GM12873 (cell line): ENCODE measurements at regions not wholly inside any gene's neighbourhood (a gene's known extent, or its start where the extent isn't known, plus 50 kb on each side); places are given as distances from the start of the nearest gene placed in this dataset.

Source experiments
- TF ChIP-seq, protein P1 (sequence below): IDR thresholded peaks from 2 replicates; pipeline ENCODE4 v1.5.1; 2012; ENCODE audit warnings: low read depth, mild to moderate bottlenecking, moderate library complexity, low read length, control low read depth; ENCODE audit not compliant: insufficient read depth; ENCODE audit errors: missing control alignments

DNA sequence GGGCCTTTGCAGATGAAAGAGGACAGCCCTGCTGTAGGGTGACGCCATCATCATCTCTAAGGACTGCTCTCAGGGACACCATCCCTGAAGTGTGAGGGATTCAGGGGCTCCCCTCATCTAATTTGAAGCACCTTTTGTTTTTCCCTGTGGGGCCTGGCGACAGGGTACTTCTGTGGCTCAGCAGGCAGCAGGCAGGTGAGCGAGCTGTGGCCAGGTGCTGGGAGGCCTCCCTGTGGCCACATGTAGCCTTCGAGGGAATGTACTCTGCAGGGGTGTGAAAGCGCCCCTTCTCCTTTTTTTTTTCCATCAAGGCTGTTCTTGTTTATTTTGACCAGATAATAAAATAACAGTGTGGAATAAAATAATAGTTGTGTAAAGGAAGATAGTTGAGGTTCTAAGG lies 118.2 kb upstream of the DPP6 start:
- TF ChIP-seq, protein P1, sequence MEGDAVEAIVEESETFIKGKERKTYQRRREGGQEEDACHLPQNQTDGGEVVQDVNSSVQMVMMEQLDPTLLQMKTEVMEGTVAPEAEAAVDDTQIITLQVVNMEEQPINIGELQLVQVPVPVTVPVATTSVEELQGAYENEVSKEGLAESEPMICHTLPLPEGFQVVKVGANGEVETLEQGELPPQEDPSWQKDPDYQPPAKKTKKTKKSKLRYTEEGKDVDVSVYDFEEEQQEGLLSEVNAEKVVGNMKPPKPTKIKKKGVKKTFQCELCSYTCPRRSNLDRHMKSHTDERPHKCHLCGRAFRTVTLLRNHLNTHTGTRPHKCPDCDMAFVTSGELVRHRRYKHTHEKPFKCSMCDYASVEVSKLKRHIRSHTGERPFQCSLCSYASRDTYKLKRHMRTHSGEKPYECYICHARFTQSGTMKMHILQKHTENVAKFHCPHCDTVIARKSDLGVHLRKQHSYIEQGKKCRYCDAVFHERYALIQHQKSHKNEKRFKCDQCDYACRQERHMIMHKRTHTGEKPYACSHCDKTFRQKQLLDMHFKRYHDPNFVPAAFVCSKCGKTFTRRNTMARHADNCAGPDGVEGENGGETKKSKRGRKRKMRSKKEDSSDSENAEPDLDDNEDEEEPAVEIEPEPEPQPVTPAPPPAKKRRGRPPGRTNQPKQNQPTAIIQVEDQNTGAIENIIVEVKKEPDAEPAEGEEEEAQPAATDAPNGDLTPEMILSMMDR = no peak

- TF ChIP-seq, protein P1 = no peak
These were observed 117.6 kb upstream of the DPP6 start for GRCh38 chr7:153934629-153935028.

DNA sequence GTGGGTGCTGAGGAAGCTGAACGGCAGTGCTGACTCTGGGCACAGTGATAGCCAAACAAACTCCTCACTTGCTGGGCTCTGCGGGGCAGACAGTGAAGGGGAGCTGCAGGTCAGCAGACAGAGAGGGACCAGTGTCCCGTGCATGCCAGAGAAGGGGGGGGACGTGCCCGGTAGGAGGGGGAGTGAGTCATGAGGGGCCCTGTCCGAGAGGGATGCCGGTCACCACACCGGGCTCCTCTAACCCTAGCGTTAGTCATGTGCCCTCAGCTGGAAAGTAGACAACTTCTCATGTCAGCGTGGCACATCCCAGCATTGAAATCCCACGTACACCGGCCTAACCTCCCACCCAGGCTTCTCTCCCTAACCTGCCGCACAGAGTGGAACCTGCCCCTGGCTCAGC lies 117.1 kb upstream of the DPP6 start:
- TF ChIP-seq, protein P1 = no peak

DNA sequence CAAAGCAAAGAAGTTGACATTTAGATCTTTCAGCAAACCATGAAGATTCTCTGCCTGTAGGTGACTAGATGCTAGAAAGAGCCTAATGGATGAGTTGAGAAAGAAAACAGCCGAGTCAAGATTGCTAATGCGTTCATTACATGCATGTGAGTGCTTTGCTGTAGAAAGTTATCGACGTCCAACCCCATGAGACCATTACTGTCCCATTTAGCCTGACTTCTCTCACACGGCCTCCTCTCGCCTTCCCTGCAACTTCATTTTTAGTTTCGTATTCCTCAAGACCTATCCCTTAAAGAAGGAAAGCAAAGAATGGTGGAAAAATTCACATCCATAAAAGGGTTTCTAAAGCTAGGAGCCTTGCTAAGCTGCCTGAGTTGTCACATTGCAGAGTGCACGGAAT lies 113.7 kb upstream of the DPP6 start:
- TF ChIP-seq, protein P1 = no peak

DNA sequence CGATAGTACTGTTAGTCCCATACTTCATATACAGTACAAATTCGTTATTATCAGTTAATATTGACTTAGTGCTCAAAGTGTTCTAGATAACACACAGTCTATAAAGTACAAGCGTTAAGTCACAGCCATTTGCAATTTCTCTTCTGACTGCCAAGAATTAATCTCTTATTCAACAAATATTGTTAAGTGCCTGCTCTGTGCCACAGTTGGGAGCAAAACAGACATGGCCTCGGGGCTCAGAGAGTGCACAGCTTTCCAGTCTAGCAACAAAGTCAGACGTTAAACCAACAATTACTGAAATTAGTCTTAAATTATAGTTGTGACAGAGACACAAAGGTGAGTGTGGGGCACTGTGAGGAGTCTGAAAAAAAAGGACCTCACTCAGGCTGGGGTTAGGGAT lies 113.0 kb upstream of the DPP6 start:
- TF ChIP-seq, protein P1 = no peak

DNA sequence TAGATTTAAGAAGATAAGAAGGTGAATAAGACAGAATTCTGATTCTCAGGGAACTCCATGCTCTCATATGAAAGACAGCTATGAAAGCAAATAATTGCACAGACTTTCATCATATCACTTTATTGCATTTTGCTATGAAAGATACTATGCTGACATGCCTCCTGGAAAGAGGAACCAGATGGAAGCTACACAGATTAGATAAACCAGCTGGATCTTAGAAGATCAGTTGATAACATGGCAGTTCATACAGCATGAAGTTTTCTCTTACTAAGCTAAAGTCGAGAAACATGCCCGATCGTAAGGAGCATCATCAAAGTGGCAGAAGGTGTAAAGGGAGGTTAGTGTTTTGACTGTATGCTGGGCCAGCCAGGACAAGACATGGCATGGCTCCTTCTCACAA lies 112.5 kb upstream of the DPP6 start:
- TF ChIP-seq, protein P1 = no peak

GRCh38 chr7:153941061-153941460 lies 111.1 kb upstream of the DPP6 start:
- TF ChIP-seq, protein P1 = no peak

DNA sequence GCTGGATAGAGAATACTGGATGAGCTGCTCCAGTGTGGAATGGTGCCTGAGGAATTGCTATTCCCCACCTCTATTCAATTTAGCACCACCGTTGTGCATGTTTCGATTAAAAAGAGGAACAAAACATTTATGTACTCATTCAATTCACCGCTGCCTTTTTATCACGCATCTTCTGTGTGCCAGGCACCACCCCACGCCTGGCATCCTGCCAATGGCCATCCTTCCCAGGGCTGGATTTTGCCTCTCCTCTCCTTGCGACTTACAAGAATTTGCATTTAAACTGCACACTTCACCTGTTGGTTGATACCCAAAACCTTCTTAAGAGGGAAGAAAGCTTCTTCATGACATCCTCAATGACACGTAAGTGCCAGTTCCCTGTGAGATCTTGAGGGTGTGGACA lies 110.2 kb upstream of the DPP6 start:
- TF ChIP-seq, protein P1 = no peak
